ENCODE measurements at regions not wholly inside any gene's neighbourhood (a gene's known extent, or its start where the extent isn't known, plus 50 kb on each side); places are given as distances from the start of the nearest gene placed in this dataset.

DNA sequence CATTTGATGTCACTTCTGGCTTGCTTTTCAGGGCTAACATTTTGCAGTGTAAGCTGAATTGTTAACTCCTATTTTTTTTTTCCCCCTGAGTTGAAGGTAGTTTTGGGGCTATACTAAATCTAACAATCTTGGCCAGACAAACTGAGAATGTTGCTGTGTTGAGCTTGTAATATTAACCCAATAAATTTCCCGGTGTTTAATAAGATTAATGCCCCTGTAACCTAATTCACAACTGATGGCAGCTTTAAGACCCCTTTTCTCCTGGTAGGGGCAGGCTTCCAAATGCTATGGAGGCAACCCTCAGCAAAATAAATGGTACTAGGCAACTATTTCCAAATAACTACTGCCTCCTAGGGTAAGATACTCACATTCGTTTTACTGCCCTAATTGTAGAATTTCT is 549.6 kb upstream of the KIF2B start:
- no peak for DNase-seq (ENCODE audit: low read depth, low spot score)
- CTCF ChIA-PET: no interaction called here
- TF ChIP-seq, protein P1, sequence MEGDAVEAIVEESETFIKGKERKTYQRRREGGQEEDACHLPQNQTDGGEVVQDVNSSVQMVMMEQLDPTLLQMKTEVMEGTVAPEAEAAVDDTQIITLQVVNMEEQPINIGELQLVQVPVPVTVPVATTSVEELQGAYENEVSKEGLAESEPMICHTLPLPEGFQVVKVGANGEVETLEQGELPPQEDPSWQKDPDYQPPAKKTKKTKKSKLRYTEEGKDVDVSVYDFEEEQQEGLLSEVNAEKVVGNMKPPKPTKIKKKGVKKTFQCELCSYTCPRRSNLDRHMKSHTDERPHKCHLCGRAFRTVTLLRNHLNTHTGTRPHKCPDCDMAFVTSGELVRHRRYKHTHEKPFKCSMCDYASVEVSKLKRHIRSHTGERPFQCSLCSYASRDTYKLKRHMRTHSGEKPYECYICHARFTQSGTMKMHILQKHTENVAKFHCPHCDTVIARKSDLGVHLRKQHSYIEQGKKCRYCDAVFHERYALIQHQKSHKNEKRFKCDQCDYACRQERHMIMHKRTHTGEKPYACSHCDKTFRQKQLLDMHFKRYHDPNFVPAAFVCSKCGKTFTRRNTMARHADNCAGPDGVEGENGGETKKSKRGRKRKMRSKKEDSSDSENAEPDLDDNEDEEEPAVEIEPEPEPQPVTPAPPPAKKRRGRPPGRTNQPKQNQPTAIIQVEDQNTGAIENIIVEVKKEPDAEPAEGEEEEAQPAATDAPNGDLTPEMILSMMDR (IDR thresholded peaks at IDR 0.05; ENCODE audit: insufficient read depth, low read length, missing control alignments): no peak
- no peak overlapping the region for H3K4me3 ChIP-seq (ENCODE audit: low read depth, low read length)
- POLR2A ChIA-PET: no interaction called here

DNA sequence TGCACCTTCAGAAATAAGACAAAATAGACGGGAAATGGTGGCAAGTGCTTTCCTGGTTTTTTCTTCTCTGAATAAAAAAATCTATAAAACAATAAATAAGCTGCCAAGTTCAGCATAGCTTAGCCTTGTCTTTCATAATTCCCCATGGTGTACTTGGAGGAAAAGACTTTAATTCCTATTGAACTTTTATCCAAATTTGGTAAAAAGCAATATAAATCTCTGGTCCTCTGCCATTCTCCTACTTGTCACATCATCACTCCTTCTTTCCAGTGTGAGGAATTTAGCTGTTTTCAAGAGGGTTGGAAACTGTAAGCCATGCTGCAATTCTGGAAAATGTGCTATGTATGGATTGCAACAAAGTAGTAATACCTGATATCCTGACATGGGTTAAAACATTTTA is 551.8 kb upstream of the KIF2B start:
- no peak overlapping the region for H3K4me3 ChIP-seq (ENCODE audit: low read depth, low read length)
- CTCF ChIA-PET: no interaction called here
- DNase-seq (ENCODE audit: low read depth, low spot score): no peak
- POLR2A ChIA-PET: no interaction called here
- TF ChIP-seq, protein P1 (IDR thresholded peaks at IDR 0.05; ENCODE audit: insufficient read depth, low read length, missing control alignments): no peak

DNA sequence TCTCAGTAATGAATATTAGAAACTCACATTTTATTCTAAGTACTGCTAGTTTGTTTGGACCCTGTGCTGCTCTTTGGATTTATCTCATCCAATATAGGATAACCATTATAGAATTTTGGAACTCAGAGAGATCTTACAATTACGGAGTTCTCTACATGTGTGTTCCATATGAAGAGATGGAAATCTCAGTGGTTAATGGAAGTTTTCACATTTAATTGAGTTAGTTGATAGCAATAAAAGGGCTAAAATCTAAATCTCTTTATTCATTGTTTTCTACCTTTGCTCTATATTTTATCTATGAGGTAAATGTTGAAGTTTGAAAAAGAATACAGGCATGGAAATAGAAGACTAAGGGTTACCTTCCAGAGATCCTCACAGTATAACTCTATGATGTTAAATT is 558.0 kb upstream of the KIF2B start:
- TF ChIP-seq, protein P1 (IDR thresholded peaks at IDR 0.05; ENCODE audit: insufficient read depth, low read length, missing control alignments): no peak
- ChIA-PET CTCF (no interaction called here), POLR2A (no interaction called here)
- H3K4me3 ChIP-seq (ENCODE audit: low read depth, low read length): no peak overlapping the region
- DNase-seq (ENCODE audit: low read depth, low spot score): no peak

DNA sequence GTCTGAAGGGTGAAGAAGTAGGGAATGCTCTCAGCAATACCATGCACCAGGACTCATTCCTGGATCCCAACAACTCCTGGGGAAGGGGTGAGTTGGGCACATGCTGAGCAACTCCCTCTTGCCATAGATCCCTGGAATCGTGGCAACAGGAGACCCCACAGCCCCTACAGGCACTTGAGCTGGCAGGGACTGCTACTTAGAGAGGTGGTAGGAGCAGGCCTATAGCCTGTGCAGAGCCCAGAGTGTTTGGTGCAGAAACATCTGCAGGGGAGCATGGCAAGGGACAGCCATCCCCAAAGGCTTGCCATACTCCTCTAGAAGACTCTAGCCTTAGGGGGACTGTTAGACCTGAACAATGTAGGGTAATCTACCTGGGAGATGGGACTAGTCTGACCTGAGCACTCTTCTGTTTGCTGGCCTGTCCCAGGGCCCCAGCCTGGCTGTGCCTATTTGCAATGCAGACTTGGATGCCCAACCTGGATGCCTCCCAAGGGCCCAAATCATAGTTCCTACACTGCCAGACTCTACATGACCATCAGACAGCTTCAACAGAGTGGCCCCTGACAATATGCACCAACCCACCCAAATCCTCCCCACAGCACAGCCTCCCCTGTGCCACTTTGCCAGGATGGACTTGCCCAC is 568.6 kb upstream of the KIF2B start:
- no peak overlapping the region for H3K4me3 ChIP-seq (ENCODE audit: low read depth, low read length)
- POLR2A ChIA-PET: no interaction called here
- CTCF ChIA-PET: no interaction called here
- TF ChIP-seq, protein P1 (IDR thresholded peaks at IDR 0.05; ENCODE audit: insufficient read depth, low read length, missing control alignments): no peak
- DNase-seq (ENCODE audit: low read depth, low spot score): no peak

- CTCF ChIA-PET: no interaction called here
- no peak for DNase-seq (ENCODE audit: low read depth, low spot score)
- TF ChIP-seq, protein P1 (IDR thresholded peaks at IDR 0.05; ENCODE audit: insufficient read depth, low read length, missing control alignments): no peak
These were observed 573.7 kb upstream of the KIF2B start for GRCh38 chr17:53249036-53249435.

GRCh38 chr17:53234138-53234537 is 588.6 kb upstream of the KIF2B start:
- CTCF ChIA-PET: no interaction called here
- POLR2A ChIA-PET: no interaction called here
- no peak for DNase-seq (ENCODE audit: low read depth, low spot score)
- TF ChIP-seq, protein P1 (IDR thresholded peaks at IDR 0.05; ENCODE audit: insufficient read depth, low read length, missing control alignments): no peak
- no peak overlapping the region for H3K4me3 ChIP-seq (ENCODE audit: low read depth, low read length)

More at GRCh38 chr17:53249036-53249435, 573.7 kb upstream of the KIF2B start:
- no peak overlapping the region for H3K4me3 ChIP-seq (ENCODE audit: low read depth, low read length)
- POLR2A ChIA-PET: no interaction called here

Measured in AG04449 (cell line).